ENCODE measurements at regions not wholly inside any gene's neighbourhood (a gene's known extent, or its start where the extent isn't known, plus 50 kb on each side); places are given as distances from the start of the nearest gene placed in this dataset.

GRCh38 chr15:94547711-94548110 lies 316.4 kb downstream of the MCTP2 start:
- H3K27me3 ChIP-seq = no peaks in the 10 kb centered on the region
- 75 to 82% methylated on average over 6 of the region's 6 CpGs for WGBS, 2 donors
- no peaks in the 10 kb centered on the region for H3K36me3 ChIP-seq
- H3K9me3 ChIP-seq = no peaks in the 10 kb centered on the region
- peaks cover 0 to 6% (median 2%) of the 10 kb centered on the region in 4 donors for H3K4me1 ChIP-seq
- DNase-seq = no peak
- TF ChIP-seq EP300 (IDR thresholded peaks at IDR 0.05) (no peak), POLR2AphosphoS5 (IDR thresholded peaks at IDR 0.05) (no peak), POLR2A (IDR thresholded peaks at IDR 0.05) (no peak)
- TF ChIP-seq, protein P1, sequence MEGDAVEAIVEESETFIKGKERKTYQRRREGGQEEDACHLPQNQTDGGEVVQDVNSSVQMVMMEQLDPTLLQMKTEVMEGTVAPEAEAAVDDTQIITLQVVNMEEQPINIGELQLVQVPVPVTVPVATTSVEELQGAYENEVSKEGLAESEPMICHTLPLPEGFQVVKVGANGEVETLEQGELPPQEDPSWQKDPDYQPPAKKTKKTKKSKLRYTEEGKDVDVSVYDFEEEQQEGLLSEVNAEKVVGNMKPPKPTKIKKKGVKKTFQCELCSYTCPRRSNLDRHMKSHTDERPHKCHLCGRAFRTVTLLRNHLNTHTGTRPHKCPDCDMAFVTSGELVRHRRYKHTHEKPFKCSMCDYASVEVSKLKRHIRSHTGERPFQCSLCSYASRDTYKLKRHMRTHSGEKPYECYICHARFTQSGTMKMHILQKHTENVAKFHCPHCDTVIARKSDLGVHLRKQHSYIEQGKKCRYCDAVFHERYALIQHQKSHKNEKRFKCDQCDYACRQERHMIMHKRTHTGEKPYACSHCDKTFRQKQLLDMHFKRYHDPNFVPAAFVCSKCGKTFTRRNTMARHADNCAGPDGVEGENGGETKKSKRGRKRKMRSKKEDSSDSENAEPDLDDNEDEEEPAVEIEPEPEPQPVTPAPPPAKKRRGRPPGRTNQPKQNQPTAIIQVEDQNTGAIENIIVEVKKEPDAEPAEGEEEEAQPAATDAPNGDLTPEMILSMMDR (IDR thresholded peaks at IDR 0.05) = no peak
- no peak overlapping the region for H3K27ac ChIP-seq
- intact Hi-C loops (cut with DNase I) = no loop called here
- no peak overlapping the region for H3K4me3 ChIP-seq

GRCh38 chr15:94555841-94556519 lies 324.6 kb downstream of the MCTP2 start:
- 64 to 86% methylated on average over 2 of the region's 2 CpGs for WGBS, 2 donors
- Histone ChIP-seq H3K9me3 (no peaks in the 10 kb centered on the region), H3K36me3 (no peaks in the 10 kb centered on the region), H3K27ac (no peak overlapping the region), H3K27me3 (no peaks in the 10 kb centered on the region), H3K4me1 (no peaks in the 10 kb centered on the region), H3K4me3 (no peak overlapping the region)
- intact Hi-C loops (cut with DNase I) = no loop called here
- TF ChIP-seq POLR2AphosphoS5 (IDR thresholded peaks at IDR 0.05) = no peak
- TF ChIP-seq, protein P1 (IDR thresholded peaks at IDR 0.05) = no peak
- TF ChIP-seq EP300 (IDR thresholded peaks at IDR 0.05) = no peak
- no peak for TF ChIP-seq POLR2A (IDR thresholded peaks at IDR 0.05)
- DNase-seq = no peak

- Histone ChIP-seq H3K4me3 (no peak overlapping the region), H3K27me3 (no peaks in the 10 kb centered on the region), H3K9me3 (peaks cover 0 to 2% (median 0%) of the 10 kb centered on the region in 4 donors), H3K36me3 (no peaks in the 10 kb centered on the region), H3K4me1 (no peaks in the 10 kb centered on the region), H3K27ac (no peak overlapping the region)
- intact Hi-C loops (cut with DNase I) = no loop called here
- no peak for TF ChIP-seq POLR2AphosphoS5 (IDR thresholded peaks at IDR 0.05)
- 92 to 94% methylated on average over 4 of the region's 4 CpGs for WGBS, 2 donors
- no peak for DNase-seq
These were observed 329.8 kb downstream of the MCTP2 start for GRCh38 chr15:94561036-94561689.

DNA sequence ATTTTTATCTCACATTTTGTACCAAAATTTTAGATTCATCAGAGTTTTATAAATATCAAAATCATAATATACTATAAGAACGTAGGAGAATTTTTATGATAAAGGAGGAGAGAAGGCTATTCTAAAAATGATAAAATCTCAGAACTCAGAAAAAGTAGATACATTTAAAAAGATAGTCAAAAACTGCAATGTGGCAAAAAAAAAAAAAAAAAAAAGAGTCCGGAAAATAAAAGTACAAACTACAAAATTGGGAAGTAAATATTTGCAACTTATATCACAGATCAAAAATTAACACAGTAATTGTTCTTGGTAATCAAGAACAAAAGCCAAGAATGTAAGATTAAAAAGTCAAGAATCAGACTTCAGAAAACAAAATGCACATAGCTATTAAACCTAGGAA lies 332.1 kb downstream of the MCTP2 start:
- intact Hi-C loops (cut with DNase I) = no loop called here
- no peaks in the 10 kb centered on the region for H3K27me3 ChIP-seq
- WGBS, 2 donors = 88 to 89% methylated on average over 2 of the region's 2 CpGs
- no peaks in the 10 kb centered on the region for H3K4me1 ChIP-seq
- no peaks in the 10 kb centered on the region for H3K36me3 ChIP-seq
- TF ChIP-seq, protein P1 (IDR thresholded peaks at IDR 0.05) = no peak
- DNase-seq = no peak
- H3K27ac ChIP-seq = no peak overlapping the region
- H3K9me3 ChIP-seq = peaks cover 0 to 2% (median 0%) of the 10 kb centered on the region in 4 donors
- H3K4me3 ChIP-seq = no peak overlapping the region

DNA sequence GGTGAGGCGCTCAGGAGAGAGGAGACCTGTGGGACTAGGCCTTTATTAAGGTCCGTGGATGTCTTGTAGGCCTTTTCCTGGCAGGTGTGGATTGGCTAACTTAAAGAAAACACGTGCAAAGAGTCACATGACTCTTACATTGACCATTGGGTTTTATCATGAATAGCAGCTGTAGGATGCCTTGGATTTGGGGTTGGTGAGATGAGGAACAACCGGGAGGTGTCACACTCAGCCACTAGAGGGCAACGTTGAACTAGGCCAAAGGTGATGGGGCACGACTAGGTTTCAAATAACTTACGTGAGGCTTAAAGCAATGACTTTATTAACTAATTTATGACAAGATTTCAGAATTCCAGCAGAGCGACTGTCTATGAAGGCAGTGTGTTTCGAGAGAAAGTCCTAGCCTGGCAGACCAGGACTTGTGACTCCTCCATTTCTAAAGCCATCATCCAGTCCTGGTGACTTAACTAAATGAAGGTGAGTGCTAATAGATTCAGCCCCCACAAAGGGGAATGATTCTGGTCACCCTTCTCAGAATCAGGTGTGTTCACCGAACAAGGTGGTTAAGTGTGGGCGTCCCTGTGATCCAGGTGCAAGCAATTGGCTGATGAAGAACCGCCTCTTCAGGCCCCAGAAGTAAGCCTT lies 345.6 kb downstream of the MCTP2 start:
- DNase-seq = no peak

More for the DNA sequence above, 345.6 kb downstream of the MCTP2 start:
- no peak for TF ChIP-seq POLR2AphosphoS5 (IDR thresholded peaks at IDR 0.05)
- TF ChIP-seq EP300 (IDR thresholded peaks at IDR 0.05) = no peak
- TF ChIP-seq, protein P1 (IDR thresholded peaks at IDR 0.05) = peak in 2 of 4 experiments; percentile 5 to 21
- no peak for TF ChIP-seq POLR2A (IDR thresholded peaks at IDR 0.05)
- H3K4me3 ChIP-seq = no peak overlapping the region
- no peaks in the 10 kb centered on the region for H3K36me3 ChIP-seq
- no peaks in the 10 kb centered on the region for H3K27me3 ChIP-seq
- no peak overlapping the region for H3K27ac ChIP-seq
- intact Hi-C loops (cut with DNase I) = no loop called here
- no peaks in the 10 kb centered on the region for H3K9me3 ChIP-seq
- whole genome bisulfite sequencing, 2 donors = 56% methylated on average over 12 of the region's 12 CpGs
- H3K4me1 ChIP-seq = no peaks in the 10 kb centered on the region
